ENCODE measurements at regions not wholly inside any gene's neighbourhood (a gene's known extent, or its start where the extent isn't known, plus 50 kb on each side); places are given as distances from the start of the nearest gene placed in this dataset.
"Not testable (repeated sequence)": the region's sequence is repeated elsewhere in the genome, so short reads cannot be mapped to it uniquely, and the experiment has no call there.

DNA sequence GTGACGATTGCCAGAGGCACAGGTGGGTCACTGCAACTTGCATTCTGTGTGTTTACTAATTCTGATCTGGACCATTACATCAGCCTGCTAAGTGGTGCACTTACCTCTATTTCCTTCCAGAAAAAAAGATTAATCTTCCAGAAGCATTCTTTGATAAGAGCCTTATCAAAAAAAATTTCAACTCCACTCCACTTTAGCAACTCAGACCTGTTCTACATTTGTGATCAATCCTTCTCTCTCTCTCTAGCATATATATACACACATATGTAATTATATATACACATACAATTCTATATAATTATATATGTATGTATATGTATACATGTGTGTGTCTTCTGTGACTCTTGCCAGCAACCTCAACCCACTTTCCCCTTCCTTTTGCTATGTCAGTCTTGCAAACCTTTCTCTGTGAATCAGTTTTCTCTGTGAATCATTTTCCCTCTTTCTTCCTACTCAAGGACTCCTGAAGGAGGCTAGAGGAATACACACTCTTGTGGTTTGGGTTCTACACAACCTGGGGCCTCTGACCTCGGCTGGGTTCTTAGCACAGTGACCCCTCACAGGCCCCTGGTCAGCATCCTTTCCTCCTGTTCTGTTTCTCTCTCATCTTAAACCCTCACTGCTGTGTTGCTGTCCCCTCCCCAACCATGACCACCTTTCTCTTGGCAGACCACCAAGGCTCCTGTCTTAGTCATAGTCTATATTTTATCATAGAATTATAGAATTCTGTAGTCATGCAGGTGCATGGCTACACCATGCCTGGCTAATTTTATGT is 130.4 kb upstream of the PELI1 start:
- DNase-seq (ENCODE audit: low read depth): no peak
- H3K4me3 ChIP-seq (ENCODE audit: low read depth, low read length): no peak overlapping the region

DNA sequence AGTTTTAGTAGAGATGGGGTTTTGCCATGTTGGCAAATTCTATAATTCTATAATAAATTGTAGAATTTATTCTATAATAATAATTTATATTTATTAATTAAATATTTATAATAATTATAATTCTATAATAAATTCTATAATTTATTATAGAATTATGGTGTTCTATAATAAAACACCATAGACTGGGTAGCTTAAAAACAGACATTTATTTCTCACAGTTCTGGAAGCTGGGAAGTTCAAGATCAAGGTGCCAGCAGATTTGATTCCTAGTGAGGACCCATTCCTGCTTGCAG is 130.9 kb upstream of the PELI1 start:
- H3K4me3 ChIP-seq (ENCODE audit: low read depth, low read length): no peak overlapping the region
- no peak for DNase-seq (ENCODE audit: low read depth)

DNA sequence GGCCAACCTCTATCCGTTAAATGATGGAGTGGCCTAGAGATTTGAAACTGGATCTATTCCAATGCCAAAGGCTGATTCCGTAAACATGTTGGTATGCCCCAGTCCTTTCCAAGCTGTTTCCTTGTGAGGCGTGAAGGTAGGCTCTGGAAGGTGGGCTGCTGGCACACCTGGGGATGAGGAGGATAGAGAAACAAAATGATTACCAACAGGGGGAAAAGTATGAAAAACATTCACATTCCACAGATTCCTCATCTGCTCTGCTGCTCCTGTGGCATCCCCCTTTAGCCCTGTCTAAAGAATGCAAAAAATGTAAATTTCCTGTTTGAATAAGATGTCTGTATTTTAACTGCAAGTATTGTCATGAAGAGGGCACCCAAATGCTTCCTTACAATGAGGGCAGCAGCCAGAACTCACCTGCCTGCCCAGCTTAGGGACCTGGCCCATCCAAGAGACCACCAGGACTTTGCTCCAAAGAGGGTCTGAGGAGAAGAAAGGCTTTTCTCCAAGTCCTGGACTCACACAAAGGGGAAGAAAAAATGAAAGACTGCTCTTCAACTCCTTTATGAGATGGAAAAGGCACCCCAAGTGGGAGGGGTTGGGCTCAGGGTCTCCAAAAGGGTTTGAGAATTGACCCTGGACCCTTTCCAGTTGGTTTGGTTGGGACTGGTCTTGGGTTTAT is 132.3 kb upstream of the PELI1 start:
- H3K4me3 ChIP-seq (ENCODE audit: low read depth, low read length): no peak overlapping the region
- no peak for DNase-seq (ENCODE audit: low read depth)

DNA sequence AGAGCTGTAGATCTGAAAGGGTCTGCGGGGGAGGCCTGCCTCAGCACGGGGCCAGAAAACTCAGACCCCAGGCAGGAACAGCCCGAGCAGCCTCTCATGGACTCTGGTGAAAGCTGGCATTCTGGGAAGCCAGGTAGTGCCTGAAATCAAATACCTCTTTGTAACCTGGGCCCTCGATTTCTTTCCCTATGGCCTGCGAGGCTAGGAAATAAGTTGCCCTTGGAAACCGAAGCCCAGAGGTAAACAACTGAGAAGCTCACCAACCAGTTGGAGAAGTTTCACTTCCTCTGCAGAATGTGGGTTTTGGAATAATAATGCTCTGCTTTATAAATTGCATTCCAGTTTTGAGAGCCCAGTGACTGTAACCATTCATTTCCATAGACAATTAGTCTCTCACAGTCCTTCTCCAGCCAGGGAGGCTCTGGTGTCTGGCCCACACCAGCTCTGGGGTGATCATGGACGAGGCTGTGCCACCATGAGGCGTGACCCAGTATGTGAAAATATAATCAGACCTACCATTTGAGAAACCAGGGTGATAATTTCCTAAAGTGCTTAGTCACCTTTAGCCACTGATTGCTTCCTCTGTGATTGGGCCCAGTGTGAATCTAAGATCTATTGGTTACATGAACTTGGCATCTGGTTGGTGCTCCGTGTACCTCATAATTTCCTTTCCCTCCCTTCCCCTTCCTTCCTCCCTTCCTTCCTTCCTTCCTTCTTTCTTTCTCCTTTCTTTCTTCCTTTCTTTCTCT is 133.1 kb upstream of the PELI1 start:
- H3K4me3 ChIP-seq (ENCODE audit: low read depth, low read length): no peak overlapping the region
- DNase-seq (ENCODE audit: low read depth): no peak

DNA sequence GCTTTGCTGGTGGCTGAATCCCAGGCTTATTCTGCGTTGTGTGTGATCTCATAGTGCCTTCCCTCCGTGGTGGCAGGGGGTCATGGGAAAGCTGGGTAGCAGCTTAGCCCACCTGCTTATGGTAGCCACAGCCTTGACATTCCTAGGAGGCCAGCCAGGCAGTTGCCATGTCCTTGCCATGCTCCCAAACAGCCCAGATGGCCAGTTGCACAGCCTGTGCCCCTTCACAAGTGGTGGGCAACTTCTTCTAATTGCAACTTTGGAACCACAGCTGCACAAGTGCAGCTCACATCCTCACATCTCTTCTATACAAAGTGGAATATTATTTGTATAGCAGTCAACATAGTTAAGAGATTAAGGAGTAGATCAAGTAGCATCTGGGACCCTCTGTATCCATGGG is 136.6 kb upstream of the PELI1 start:
- not testable (repeated sequence) for H3K4me3 ChIP-seq (ENCODE audit: low read depth, low read length); DNase-seq (ENCODE audit: low read depth)

DNA sequence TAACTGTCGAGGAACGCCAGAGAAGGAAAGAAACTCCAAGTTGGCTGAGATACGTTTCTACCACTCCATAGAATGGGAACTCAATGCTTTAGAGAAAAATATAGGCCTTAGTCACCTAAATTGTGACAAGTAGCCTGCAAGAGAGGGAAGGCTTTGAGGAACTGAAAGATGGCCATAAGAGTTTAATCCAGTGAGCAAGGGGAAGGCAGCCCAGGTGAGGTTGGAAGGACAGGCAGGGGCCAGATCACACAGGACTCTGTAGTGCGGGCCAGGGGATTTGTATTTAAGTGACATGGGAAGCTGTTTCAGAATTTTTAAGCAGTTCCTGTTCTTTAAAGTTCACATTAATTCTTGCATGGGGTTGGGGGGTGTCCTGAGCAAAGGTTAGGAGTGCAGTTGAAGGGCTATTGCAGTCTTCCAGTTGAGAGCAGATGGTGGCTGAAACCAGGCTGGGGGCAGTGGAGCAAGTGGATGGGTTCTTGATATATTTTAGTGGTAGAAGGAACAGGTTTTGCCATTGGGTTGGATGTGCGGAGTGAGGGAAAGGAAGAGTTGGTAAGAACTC is 138.9 kb upstream of the PELI1 start:
- DNase-seq (ENCODE audit: low read depth): no peak

DNA sequence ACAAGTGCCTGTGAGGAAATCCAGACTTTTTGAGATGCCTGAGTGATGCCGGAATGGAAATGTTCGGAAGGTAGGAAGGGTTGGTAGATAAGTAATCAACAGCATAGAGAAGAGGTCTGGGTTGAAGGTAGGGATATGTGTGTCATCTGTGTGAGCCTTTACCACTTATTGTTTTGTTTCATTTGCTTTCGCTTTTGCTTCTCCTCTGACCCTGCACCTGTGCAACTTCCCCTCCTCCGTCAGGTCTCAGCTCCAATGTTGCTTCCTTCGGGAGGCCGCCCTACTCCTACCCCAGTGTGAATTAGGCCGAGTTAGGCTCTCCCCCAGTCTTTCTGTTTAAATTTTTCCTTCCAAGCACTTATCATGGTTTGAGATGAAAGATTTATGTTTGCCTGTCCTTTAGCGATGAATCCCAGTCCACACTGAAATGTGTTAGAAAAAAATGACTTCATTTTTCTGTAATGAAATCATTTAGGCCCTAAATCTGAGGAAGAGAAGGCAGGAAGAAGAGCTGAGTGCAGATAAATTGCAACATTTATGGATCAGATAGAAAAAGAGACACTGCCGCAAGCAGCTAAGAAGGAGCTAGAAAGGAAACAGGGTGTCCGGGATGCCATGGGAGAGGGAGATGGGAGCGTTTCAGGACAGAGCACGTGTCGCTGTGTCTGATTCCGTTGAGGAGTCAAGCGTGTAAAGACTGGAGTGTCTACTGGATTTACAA is 139.6 kb upstream of the PELI1 start:
- DNase-seq (ENCODE audit: low read depth): no peak
- H3K4me3 ChIP-seq (ENCODE audit: low read depth, low read length): no peak overlapping the region

More for the DNA sequence above, 138.9 kb upstream of the PELI1 start:
- H3K4me3 ChIP-seq (ENCODE audit: low read depth, low read length): no peak overlapping the region

DNA sequence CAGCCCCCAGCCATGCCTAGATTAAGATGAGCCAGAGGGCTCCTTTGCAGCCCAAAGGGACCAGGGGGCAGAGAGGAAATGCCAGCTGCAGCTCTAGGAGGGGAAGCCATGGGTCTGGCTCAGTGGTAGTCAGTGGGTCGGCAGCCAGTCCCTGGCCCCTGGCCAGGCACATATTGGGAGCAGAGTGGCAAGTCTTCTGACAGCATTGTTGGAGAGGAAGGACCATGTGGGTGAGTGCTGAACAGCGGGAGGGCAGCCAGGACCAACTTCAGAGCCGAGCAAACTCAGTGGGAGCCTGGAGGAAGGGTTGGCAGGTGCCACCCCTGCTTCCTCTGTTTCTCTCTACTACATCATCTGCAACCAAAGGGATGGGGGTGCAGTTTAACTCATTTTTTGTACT is 140.5 kb upstream of the PELI1 start:
- DNase-seq (ENCODE audit: low read depth): no peak
- no peak overlapping the region for H3K4me3 ChIP-seq (ENCODE audit: low read depth, low read length)

DNA sequence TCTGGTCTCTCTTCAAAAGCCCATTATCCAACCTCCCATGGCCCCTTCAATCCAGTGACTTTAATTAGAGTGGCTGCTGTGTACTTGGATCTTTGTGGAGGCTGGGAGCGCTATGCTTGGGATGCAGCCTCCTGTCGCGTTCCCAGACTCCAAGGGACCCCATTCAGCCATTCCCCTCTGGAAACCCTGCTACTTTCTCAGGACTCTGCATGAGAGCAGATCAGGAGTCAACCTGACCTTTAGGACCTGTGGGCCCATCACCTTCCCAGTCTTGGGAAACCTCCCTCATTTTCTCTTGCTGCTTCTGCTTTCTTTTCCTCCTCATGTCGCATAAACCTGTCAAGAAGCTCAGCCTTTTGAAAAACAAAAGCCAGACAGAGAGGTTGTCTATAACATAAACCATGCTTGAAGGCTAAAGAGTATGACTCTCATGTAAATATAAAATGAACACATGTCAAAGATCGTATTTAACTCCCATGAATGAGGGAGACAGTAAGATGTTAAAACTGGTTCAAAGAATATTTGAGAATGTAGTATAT is 143.1 kb upstream of the PELI1 start:
- no peak overlapping the region for H3K4me3 ChIP-seq (ENCODE audit: low read depth, low read length)
- DNase-seq (ENCODE audit: low read depth): no peak

DNA sequence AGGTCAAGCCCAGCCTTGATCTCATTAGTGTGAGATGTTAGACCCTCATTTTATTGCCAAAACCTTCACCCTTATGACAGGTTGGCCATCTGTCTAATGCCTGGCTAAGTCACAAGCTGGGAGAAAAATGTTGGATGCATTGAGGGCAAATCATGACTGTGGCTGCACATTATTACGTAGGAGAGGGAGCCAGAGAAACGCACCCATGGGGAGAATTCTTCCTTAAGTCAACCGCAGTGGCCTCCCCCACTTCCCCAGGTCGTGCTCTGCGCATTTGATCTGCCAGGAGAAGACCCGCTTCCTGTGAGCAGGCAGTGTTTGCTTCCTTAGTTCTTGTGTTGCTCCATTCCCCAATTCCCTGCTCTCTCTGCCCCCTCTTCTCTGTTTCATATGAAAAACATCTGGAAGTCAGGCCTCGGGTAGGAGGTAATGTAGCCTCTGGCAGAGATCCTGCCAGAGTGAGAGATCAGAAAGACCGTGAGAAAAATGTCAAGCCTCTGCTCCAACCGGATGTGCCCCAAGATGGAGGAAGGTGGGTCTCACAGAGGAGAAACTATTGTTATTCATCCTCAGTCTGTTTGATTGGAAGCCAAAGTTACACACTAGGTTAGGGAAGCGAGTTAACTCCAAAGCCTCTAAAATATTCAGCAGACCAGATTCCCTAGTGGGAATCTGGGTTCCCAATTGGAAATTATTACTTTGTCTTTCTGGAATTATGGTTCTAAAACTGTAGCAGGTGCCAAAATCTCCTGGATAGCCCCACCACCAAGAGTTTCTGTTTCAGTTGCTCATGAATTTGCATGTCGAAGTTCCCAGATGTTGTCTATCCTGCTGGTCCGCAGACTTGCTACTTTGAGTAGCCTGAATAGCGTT is 144.3 kb upstream of the PELI1 start:
- DNase-seq (ENCODE audit: low read depth): peak; percentile 97

DNA sequence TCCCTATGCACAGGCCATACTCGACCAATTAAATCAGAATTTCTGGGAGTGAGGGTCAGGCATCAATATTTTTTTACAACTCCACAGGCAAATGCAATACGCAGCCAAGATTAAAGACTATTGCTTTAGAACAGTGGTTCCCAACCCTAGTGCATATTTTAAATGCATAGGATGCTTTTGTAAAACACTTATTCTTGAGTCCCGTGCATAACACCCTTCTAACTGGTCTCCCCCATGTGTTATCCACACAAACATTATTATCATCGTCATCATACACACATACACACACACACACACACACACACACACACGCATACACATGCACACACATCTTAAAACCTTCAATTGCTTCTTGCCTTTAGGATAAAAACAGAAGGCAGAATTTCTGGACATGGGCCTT is 145.0 kb upstream of the PELI1 start:
- DNase-seq (ENCODE audit: low read depth): no peak

More for the DNA sequence above, 144.3 kb upstream of the PELI1 start:
- no peak overlapping the region for H3K4me3 ChIP-seq (ENCODE audit: low read depth, low read length)

DNA sequence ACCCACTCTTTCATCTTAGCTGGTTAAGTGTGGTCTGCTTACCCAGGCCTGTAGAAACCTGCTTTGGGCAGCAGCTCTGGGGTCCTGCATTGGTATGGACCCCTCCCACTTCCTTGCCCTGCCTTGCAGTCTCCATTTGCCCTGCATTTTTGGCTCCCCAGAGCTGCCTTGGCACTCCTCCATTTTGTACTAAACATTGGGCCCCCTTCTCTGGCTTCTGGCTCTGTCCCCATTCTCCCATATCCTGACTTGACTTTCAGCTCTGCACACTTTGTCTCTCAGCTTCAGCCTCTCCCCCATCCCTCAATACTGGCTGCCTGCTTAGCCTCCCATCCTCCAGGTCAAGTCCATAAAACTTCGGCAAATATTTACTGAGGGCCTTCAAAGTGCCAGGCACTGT is 145.5 kb upstream of the PELI1 start:
- DNase-seq (ENCODE audit: low read depth): no peak

More for the DNA sequence above, 145.0 kb upstream of the PELI1 start:
- no peak overlapping the region for H3K4me3 ChIP-seq (ENCODE audit: low read depth, low read length)

DNA sequence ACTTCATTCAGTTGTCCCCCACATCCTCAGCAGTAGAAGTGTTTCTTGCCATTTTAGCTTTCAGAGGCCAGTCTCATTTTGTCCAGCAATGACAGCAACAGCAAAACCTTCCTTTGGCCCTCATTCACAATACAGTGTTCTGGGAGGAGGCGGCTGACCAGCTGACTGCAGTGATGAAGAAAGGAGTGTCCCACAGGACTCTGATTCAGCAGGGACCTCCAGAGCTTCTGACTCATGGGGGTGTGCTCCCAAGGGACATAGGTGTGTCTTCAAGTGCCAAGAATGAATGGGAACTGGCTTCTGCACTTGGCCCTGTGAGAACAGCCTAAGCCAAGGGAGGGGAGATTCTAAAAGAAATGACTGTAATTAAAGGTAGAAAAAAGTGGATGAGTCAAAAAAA is 147.0 kb upstream of the PELI1 start:
- DNase-seq (ENCODE audit: low read depth): peak; percentile 85
- no peak overlapping the region for H3K4me3 ChIP-seq (ENCODE audit: low read depth, low read length)

More for the DNA sequence above, 145.5 kb upstream of the PELI1 start:
- no peak overlapping the region for H3K4me3 ChIP-seq (ENCODE audit: low read depth, low read length)

DNA sequence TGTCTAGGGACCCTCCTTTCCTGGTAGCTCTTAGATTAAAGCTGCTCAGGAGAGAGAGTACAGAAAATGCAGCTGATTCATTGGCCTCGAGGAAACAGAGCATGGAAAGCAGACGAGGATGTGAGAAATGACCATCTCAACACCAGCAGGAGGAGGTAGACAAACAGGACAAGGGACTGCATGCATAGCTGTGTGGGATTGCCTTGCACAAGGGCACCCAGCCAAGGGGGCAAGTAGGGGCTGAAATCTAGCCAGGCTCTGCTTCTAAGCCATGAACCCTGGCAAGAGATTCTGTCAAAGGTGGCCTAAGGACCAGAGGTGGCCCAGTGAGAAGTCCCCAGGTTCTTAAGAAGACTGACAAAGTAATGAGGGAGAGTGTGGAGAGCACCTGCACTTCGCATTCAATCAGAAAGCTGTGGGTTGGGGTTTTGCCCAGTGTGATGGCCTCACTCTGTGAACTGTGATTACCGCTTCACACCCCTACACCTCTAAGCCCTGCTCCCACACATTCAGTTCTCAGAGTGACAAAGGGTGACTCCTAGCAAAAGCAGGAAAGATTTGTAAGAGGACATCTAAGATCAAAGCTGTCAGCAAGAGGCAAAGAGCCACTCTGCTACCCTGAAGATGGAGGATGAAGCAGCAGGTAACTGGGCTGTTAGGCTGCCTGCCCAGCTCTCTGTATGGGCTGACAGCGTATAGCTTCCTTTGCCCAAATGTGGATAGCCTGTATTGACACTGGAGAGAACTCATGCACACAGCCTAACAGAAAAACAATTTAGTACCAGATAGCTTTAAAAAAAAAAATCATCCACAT is 151.3 kb upstream of the PELI1 start:
- H3K4me3 ChIP-seq (ENCODE audit: low read depth, low read length): no peak overlapping the region
- DNase-seq (ENCODE audit: low read depth): no peak

DNA sequence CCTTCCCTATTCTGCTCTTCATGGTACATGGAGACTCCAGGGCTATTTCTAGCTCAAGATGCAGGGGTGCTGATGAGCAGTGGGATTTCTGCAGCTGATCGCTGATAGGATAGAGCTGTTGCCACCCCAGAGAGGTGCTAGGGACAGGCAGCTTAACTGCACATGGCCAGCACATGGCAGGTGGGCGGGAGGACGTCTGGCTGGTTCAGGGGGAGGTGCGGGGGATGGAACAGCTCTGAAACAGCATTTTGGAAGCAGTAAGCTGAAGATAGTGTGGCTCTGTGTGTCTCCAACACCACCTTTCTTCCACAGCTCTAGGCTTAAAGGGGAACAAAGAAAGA is 151.9 kb upstream of the PELI1 start:
- no peak overlapping the region for H3K4me3 ChIP-seq (ENCODE audit: low read depth, low read length)
- DNase-seq (ENCODE audit: low read depth): no peak

DNA sequence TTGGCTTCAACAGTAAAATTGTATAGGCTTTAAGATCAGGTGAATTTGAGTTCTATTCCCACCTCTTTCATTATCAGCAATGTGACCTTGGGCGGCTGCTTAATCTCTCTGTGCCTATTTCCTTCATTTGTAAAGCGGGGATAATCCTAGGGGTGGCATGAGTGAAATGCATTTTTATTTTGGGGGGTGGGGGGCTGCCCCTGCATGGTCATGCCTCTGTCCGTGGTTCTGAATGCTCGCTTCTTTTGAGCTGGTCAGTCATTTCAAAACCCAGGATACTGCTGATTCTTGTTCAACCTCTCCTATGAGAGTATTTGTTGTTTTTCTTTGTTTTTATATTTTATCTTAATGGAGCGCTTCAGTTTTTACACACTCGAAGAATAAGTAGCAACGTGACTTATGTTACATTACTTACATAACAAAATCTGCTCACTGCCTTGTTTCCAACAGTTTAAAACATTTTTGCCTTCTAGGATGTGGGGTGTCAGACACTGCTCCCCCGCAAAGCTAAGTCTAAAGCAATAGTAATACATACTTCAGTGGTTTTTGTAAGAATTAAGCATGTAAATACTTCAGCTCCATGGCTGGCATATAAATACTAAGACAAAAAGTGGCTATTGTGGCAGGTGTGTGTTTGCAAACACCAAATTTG is 152.6 kb upstream of the PELI1 start:
- DNase-seq (ENCODE audit: low read depth): no peak
- H3K4me3 ChIP-seq (ENCODE audit: low read depth, low read length): no peak overlapping the region

DNA sequence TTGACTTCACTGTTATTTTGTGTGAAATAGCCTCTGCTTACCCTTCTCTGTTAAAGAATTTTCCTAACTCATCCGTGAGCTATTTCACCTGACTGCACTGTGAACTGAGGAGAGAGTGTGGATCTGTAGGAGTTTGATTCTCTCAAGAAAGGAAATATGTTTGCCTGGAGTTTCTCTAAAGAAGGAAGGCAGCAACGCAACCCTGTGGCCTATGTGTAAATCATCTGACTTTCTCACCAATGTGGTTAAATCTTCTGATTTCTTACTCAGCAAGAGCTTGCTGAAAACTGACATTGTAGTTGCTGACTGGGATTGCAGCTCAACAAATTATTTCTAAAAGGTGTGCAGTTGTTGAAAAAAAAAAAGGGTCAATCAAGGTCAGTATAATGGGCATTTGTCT is 153.9 kb upstream of the PELI1 start:
- no peak for DNase-seq (ENCODE audit: low read depth)
- H3K4me3 ChIP-seq (ENCODE audit: low read depth, low read length): no peak overlapping the region
